HAP-1 (cell line): ENCODE measurements at regions not wholly inside any gene's neighbourhood (a gene's known extent, or its start where the extent isn't known, plus 50 kb on each side); places are given as distances from the start of the nearest gene placed in this dataset.

ENCODE experiments used
- DNase-seq, 2 experiments: peaks; one replicate each; pipeline ENCODE4 v3.0.0-alpha.2; 2016 to 2020; ENCODE audit warnings: low spot score in 2 of 2
- H3K27me3 ChIP-seq: fragments of 250-450 bp; sonication (Bioruptor Pico); 2 replicates; pipeline ENCODE4 v1.5.1; 2020; ENCODE audit warnings: low read depth, mild to moderate bottlenecking, moderate library complexity
- H3K36me3 ChIP-seq: fragments of 250-450 bp; sonication (Bioruptor Pico); replicated peaks from 2 replicates; pipeline ENCODE4 v1.5.1; 2020; ENCODE audit warnings: mild to moderate bottlenecking
- H3K4me1 ChIP-seq: fragments of 250-450 bp; sonication (Bioruptor Pico); 2 replicates; pipeline ENCODE4 v1.5.1; 2020; ENCODE audit warnings: mild to moderate bottlenecking
- H3K4me3 ChIP-seq: fragments of 250-450 bp; sonication (Bioruptor Pico); 2 replicates; pipeline ENCODE4 v1.5.1; 2020; ENCODE audit warnings: mild to moderate bottlenecking, moderate library complexity
- H3K9me3 ChIP-seq: fragments of 250-450 bp; sonication (Bioruptor Pico); 2 replicates; pipeline ENCODE4 v1.5.1; 2020; ENCODE audit warnings: mild to moderate bottlenecking, moderate library complexity
- in situ Hi-C: fragments of 300-500 bp; cut with MboI; formaldehyde crosslinking; loops from 3 replicates; pipeline ENCODE4 v1.14.3; 2020; ENCODE audit warnings: low sequenced_read_pairs, inconsistent platforms, mixed read lengths

DNA sequence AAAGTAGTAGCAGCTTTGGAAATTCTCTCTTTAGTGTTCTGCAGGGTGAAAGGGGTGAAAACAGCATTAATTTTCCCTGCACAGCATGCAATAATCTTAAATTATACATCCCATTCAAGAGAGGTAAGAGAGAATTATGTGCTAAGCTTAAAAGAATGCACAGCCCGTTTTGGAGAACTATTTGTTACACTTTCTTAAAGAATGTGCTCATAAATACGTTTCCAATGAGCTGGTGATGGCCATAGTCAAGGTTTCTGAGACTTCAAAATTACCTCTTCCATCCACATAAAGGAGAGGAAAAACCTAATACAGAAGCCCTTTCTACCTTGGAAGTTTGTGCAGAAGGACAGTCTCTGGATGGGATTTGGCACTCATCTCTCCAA lies 766.7 kb upstream of the TENM3 start:
- H3K36me3 ChIP-seq = no peaks in the 10 kb centered on the region
- peaks cover 12% of the 10 kb centered on the region for H3K4me1 ChIP-seq
- no peaks in the 10 kb centered on the region for H3K27me3 ChIP-seq
- H3K9me3 ChIP-seq = no peaks in the 10 kb centered on the region
- in situ Hi-C loops = no loop called here
- no peak for DNase-seq
- H3K4me3 ChIP-seq = no peak overlapping the region

GRCh38 chr4:181477591-181477990 lies 765.6 kb upstream of the TENM3 start:
- no peaks in the 10 kb centered on the region for H3K27me3 ChIP-seq
- no peaks in the 10 kb centered on the region for H3K36me3 ChIP-seq
- in situ Hi-C loops = no loop called here
- no peaks in the 10 kb centered on the region for H3K9me3 ChIP-seq
- peaks cover 12% of the 10 kb centered on the region for H3K4me1 ChIP-seq
- no peak for DNase-seq
- no peak overlapping the region for H3K4me3 ChIP-seq

DNA sequence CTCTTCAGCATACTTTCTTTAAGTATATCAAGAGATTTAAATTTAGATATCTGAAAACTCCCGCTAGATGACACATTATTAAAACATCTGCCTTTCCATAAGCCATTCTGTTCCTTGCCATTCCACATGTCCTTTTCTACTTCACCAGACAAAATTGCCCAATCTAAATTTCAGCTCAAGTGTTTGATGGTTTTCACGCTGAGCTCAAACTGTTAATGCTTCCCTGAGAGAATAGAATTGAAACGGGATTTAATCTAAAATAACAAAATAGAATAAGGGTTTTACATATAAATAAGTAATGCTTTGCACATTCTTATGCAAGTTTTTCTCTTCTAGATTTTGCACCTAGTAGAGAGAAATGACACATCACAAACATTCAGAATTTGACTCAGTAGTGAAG lies 764.5 kb upstream of the TENM3 start:
- in situ Hi-C loops = no loop called here
- H3K36me3 ChIP-seq = no peaks in the 10 kb centered on the region

DNA sequence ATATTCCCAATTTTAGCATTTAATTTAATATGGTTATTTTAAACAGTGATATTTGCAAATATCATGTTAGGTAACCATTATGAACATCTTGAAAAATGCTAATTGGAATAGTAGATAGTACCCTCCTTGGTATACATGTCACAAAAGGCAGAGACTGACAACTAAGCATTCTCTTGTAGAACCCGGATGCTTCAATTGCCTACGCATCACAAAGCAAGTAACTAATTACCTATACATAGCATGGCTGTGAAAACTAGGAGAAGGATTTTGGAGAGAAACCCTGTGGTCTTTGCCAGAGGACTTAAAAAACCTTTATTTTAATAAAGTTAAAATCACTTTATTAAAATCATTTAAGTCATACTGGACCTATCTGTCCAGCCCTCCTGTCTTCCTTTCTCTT lies 764.1 kb upstream of the TENM3 start:
- peak in 1 of 2 experiments; percentile 22 for DNase-seq
- Histone ChIP-seq H3K27me3 (no peaks in the 10 kb centered on the region), H3K4me3 (no peak overlapping the region), H3K36me3 (no peaks in the 10 kb centered on the region), H3K9me3 (no peaks in the 10 kb centered on the region), H3K4me1 (peaks cover 19% of the 10 kb centered on the region)
- in situ Hi-C loops = no loop called here

More for the DNA sequence above, 764.5 kb upstream of the TENM3 start:
- Histone ChIP-seq H3K4me3 (no peak overlapping the region), H3K27me3 (no peaks in the 10 kb centered on the region), H3K9me3 (no peaks in the 10 kb centered on the region), H3K4me1 (peaks cover 14% of the 10 kb centered on the region)
- peak in 1 of 2 experiments; percentile 78 for DNase-seq

DNA sequence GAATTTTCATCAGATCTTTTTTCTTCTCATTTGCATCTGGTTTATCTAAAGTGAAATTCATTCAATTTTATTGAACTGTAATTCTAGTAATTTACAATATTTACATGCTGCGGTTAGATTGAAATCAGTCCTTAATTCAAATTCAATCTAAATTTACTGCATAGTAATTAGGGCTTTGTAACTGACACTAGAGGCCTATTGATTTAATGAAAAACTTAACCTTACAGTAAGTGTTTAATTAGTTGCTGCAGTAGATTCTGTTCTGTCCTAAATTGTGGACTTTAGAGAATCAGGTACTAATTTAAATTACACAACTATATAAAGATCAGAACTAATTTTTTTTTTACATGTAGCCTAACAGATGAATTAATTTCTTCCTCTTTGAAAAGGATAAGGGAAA lies 758.8 kb upstream of the TENM3 start:
- H3K36me3 ChIP-seq = no peaks in the 10 kb centered on the region
- no peak overlapping the region for H3K4me3 ChIP-seq
- in situ Hi-C loops = no loop called here
- no peaks in the 10 kb centered on the region for H3K27me3 ChIP-seq
- H3K9me3 ChIP-seq = no peaks in the 10 kb centered on the region
- peaks cover 9% of the 10 kb centered on the region for H3K4me1 ChIP-seq
- DNase-seq = no peak

DNA sequence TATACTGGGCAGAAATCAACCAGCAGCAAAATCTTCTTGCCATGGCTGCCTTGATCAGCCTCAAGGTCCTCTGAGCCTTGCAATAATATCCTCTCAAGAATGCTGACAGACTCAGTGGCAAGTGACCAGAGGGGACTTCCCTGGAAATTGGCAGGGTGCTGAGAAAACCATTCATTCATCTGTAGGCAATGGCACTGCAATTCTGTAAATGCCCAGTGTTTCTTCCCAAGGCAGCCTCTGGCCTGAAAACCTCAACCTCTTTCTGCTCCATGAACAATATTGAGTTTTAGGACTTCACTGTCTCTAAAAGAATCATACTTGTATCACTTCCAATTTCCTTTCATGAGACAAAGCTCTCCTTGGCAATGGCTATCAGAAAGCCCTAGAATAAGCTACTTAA lies 754.3 kb upstream of the TENM3 start:
- H3K4me1 ChIP-seq = peaks cover 5% of the 10 kb centered on the region
- in situ Hi-C loops = no loop called here

DNA sequence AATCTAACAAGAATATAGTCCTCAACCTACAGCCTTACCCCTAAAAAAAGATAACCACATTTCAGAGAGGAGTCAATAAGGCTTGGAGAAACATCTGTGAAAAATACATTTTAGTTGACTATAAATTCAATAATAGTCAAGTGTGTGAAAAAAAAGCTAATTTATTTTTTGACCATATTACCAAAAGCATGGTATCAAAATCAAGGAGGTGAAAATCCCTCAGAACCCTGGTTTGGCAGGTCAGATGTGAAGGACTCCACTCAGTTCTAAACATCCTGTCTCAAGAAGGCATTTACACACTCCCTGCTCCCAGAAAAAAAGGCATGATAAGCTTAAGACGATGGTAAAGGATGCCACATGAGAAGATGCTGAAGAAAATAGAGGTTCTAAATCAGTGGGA lies 745.1 kb upstream of the TENM3 start:
- H3K27me3 ChIP-seq = no peaks in the 10 kb centered on the region
- in situ Hi-C loops = no loop called here
- no peak overlapping the region for H3K4me3 ChIP-seq
- no peaks in the 10 kb centered on the region for H3K36me3 ChIP-seq
- no peaks in the 10 kb centered on the region for H3K4me1 ChIP-seq
- no peak for DNase-seq
- H3K9me3 ChIP-seq = no peaks in the 10 kb centered on the region

More for the DNA sequence above, 754.3 kb upstream of the TENM3 start:
- H3K27me3 ChIP-seq = no peaks in the 10 kb centered on the region
- no peaks in the 10 kb centered on the region for H3K36me3 ChIP-seq
- DNase-seq = no peak
- H3K9me3 ChIP-seq = no peaks in the 10 kb centered on the region
- H3K4me3 ChIP-seq = no peak overlapping the region

- no peak for DNase-seq
- Histone ChIP-seq H3K4me1 (no peaks in the 10 kb centered on the region), H3K27me3 (no peaks in the 10 kb centered on the region), H3K36me3 (no peaks in the 10 kb centered on the region), H3K9me3 (no peaks in the 10 kb centered on the region), H3K4me3 (no peak overlapping the region)
- in situ Hi-C loops = no loop called here
Observed at GRCh38 chr4:181502611-181503010, 740.6 kb upstream of the TENM3 start.

GRCh38 chr4:181503687-181504390 lies 739.4 kb upstream of the TENM3 start:
- in situ Hi-C loops = no loop called here
- no peak for DNase-seq
- Histone ChIP-seq H3K4me1 (no peaks in the 10 kb centered on the region), H3K36me3 (no peaks in the 10 kb centered on the region), H3K4me3 (no peak overlapping the region), H3K27me3 (no peaks in the 10 kb centered on the region), H3K9me3 (no peaks in the 10 kb centered on the region)

DNA sequence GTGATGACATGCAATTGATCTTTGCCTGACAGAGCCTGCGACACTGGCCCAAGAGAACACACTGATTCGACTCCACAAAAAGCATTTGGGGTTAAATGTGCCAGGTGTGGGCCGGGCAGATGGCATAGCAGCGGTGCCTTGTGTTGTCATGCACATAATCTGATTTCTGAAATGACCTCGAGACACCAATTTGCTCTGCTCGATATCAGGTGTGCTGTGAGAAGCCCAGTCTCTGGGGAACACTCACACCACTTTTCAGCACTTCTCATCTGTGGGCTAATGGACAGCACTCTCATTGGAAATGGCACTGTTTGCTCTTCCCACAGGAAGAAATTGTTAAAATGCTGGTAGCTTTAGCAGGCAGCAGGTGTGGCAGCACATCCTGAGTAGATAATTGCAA lies 738.3 kb upstream of the TENM3 start:
- Histone ChIP-seq H3K4me3 (no peak overlapping the region), H3K27me3 (no peaks in the 10 kb centered on the region), H3K36me3 (no peaks in the 10 kb centered on the region), H3K9me3 (no peaks in the 10 kb centered on the region), H3K4me1 (no peaks in the 10 kb centered on the region)
- no peak for DNase-seq
- in situ Hi-C loops = no loop called here

- Histone ChIP-seq H3K36me3 (no peaks in the 10 kb centered on the region), H3K4me1 (no peaks in the 10 kb centered on the region), H3K9me3 (no peaks in the 10 kb centered on the region), H3K4me3 (no peak overlapping the region), H3K27me3 (no peaks in the 10 kb centered on the region)
- DNase-seq = no peak
- in situ Hi-C loops = no loop called here
Observed at GRCh38 chr4:181507180-181507835, 735.9 kb upstream of the TENM3 start.

DNA sequence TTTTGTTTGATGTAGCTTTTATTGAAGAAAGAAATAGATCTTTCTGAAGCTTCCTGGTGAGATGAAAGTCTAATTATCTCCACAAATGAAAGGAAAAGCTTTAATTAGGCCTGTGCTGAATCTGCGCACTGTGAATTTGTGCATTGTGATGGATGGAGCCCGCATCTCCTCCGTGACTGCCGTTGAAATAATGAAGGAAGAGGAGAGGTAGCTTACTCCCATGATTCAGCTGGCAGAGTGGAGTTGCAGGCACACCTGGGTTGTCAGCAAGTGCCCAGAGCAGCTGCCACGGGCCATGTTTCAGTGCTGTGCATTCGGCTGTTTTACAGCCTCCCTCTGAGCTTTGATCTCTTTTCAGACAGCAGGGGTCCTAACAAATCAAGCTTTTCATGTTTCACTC lies 735.3 kb upstream of the TENM3 start:
- Histone ChIP-seq H3K27me3 (no peaks in the 10 kb centered on the region), H3K4me3 (no peak overlapping the region), H3K9me3 (no peaks in the 10 kb centered on the region), H3K4me1 (no peaks in the 10 kb centered on the region), H3K36me3 (no peaks in the 10 kb centered on the region)
- no peak for DNase-seq
- in situ Hi-C loops = no loop called here

DNA sequence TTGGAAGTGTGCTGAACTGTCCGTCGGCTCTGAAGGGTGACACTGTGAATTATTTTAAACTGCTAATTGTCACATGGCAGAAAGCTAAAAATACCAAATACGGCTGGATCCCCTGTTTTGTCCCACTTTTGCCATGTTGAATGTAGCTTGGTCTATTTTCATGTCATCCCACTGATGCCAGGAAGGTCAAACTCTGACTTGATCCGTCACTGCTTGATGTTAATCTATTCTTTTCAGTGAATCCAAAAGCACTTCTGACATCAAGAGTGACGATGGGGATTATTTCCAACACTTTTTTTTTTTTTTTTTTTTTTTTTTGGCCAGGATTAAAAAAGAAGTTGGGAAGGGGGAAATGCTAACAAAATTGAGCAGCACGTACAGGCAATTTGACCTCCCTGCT lies 734.6 kb upstream of the TENM3 start:
- no peak overlapping the region for H3K4me3 ChIP-seq
- H3K27me3 ChIP-seq = no peaks in the 10 kb centered on the region
- H3K9me3 ChIP-seq = no peaks in the 10 kb centered on the region
- in situ Hi-C loops = no loop called here
- no peaks in the 10 kb centered on the region for H3K36me3 ChIP-seq
- no peaks in the 10 kb centered on the region for H3K4me1 ChIP-seq
- DNase-seq = no peak

DNA sequence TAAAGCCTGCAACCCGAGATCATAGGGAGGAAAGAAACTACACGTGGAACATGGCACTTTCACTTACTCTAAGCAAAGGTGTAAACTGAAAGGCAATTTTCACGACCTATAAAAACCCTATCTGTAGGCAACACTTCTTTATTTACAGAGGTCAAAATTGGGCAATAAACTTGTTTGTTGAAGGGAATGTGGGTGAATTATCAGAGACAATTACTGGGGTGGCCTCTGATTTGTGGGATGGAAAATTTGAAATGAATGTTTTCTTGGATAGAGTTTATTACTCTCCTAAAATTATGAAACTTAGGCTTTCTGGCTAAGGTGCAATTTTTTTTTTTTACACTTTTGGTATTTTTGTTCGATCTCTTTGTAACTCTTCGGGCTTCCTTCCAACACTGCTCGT lies 734.1 kb upstream of the TENM3 start:
- no peaks in the 10 kb centered on the region for H3K27me3 ChIP-seq
- in situ Hi-C loops = no loop called here
- no peak for DNase-seq
- H3K4me3 ChIP-seq = no peak overlapping the region
- H3K36me3 ChIP-seq = no peaks in the 10 kb centered on the region
- no peaks in the 10 kb centered on the region for H3K9me3 ChIP-seq
- H3K4me1 ChIP-seq = no peaks in the 10 kb centered on the region

DNA sequence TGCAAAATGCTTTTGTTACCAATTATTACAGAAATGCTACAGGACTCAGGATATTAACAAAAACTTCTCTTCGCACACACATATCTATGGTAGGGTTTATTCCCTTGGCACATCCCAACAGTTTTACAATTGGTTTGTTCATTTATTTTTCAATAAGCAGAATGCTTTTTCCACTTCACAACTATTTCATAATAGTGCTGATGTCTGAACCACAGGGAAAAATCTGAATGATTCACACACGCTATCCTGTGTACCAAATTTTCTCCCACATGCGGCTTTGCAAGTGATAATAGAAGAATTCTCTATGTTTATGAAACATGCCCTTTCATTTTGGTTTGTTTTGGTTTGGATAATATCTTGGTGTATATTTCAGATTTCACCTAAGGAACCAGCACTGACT lies 725.7 kb upstream of the TENM3 start:
- no peaks in the 10 kb centered on the region for H3K9me3 ChIP-seq
- no peaks in the 10 kb centered on the region for H3K36me3 ChIP-seq
- in situ Hi-C loops = no loop called here
- DNase-seq = no peak
- H3K27me3 ChIP-seq = no peaks in the 10 kb centered on the region
- H3K4me1 ChIP-seq = no peaks in the 10 kb centered on the region
- H3K4me3 ChIP-seq = no peak overlapping the region
